H1 (cell line): ENCODE measurements at regions not wholly inside any gene's neighbourhood (a gene's known extent, or its start where the extent isn't known, plus 50 kb on each side); places are given as distances from the start of the nearest gene placed in this dataset.

ENCODE experiments used
- CTCF ChIA-PET: fragments of 300-600 bp; sonication (Branson Sonifier 250); formaldehyde crosslinking; loops from one replicate; lab custom pipeline; 2021; ENCODE audit not compliant: partially characterized antibody; lab: Charles Lee
- POLR2A ChIA-PET: fragments of 300-600 bp; sonication (Branson Sonifier 250); formaldehyde crosslinking; loops from one replicate; lab custom pipeline; 2021; ENCODE audit warnings: inconsistent platforms; ENCODE audit not compliant: partially characterized antibody; lab: Charles Lee
- DNase-seq, 2 experiments: peaks; one replicate each; pipeline versions ENCODE4 v3.0.0 to v3.0.0-alpha.2; 2010 to 2022; ENCODE audit warnings: low spot score in 2 of 2, low read depth in 1 of 2, mixed read lengths in 1 of 2
- FAIRE-seq: peaks from 2 replicates; lab custom pipeline; 2011; peaks lifted over from hg19 to GRCh38; lab: Jason Lieb, UNC
- H2AFZ ChIP-seq: 2 replicates; pipeline ENCODE4 v1.8.1; 2012; ENCODE audit warnings: low read length, inconsistent platforms
- H2AK5ac ChIP-seq: 2 replicates; pipeline ENCODE4 v1.6.1; 2013; ENCODE audit warnings: low read depth, low read length
- H2BK120ac ChIP-seq: replicated peaks from 2 replicates; pipeline ENCODE3; 2013; ENCODE audit warnings: low read depth, low read length, inconsistent platforms
- H2BK12ac ChIP-seq: 2 replicates; pipeline ENCODE4 v1.6.1; 2013; ENCODE audit warnings: low read depth, low read length
- H2BK15ac ChIP-seq: 2 replicates; pipeline ENCODE4 v1.6.1; 2013; ENCODE audit warnings: low read length
- H2BK20ac ChIP-seq: 2 replicates; pipeline ENCODE4 v1.6.1; 2013; ENCODE audit warnings: low read length
- H2BK5ac ChIP-seq: 2 replicates; pipeline ENCODE4 v1.6.1; 2013; ENCODE audit warnings: low read depth, low read length
- H3K14ac ChIP-seq: 2 replicates; pipeline ENCODE4 v1.6.1; 2013; ENCODE audit warnings: inconsistent platforms; ENCODE audit not compliant: insufficient read length
- H3K18ac ChIP-seq: 2 replicates; pipeline ENCODE4 v1.6.1; 2013; ENCODE audit warnings: low read length; ENCODE audit errors: extremely low read depth
- H3K23ac ChIP-seq: 2 replicates; pipeline ENCODE4 v1.6.1; 2013; ENCODE audit warnings: inconsistent platforms; ENCODE audit not compliant: insufficient read length
- H3K23me2 ChIP-seq: 2 replicates; pipeline ENCODE4 v1.6.1; 2013; ENCODE audit warnings: low read depth, low read length
- H3K27ac ChIP-seq: 2 replicates; pipeline ENCODE4 v1.6.1; 2011; ENCODE audit warnings: low read depth, low read length, inconsistent platforms
- H3K27me3 ChIP-seq, 4 experiments: replicated peaks in 1 of 4; 1 replicate in 1 of 4; 2 replicates in 3 of 4; pipeline versions ENCODE4 v1.6.1 to v1.8.1; 2011 to 2013; ENCODE audit warnings: low read length in 3 of 4, mild to moderate bottlenecking in 3 of 4, inconsistent platforms in 2 of 4, mixed read lengths in 2 of 4, moderate library complexity in 1 of 4; ENCODE audit not compliant: control insufficient read depth in 3 of 4, insufficient read depth in 3 of 4; ENCODE audit errors: extremely low read depth in 1 of 4
- H3K36me3 ChIP-seq, 4 experiments: 2 replicates each; pipeline versions ENCODE4 v1.6.1 to v1.8.1; 2011 to 2013; ENCODE audit warnings: mild to moderate bottlenecking in 4 of 4, low read length in 3 of 4, moderate library complexity in 2 of 4, control low read depth in 1 of 4, inconsistent platforms in 1 of 4; ENCODE audit not compliant: insufficient read depth in 4 of 4, control insufficient read depth in 2 of 4
- H3K4ac ChIP-seq: replicated peaks from 2 replicates; pipeline ENCODE3; 2013; ENCODE audit warnings: low read length, low read depth, mixed read lengths, inconsistent platforms; ENCODE audit not compliant: insufficient read length
- H3K4me1 ChIP-seq, 4 experiments: replicated peaks in 1 of 4; 1 replicate in 1 of 4; 2 replicates in 3 of 4; pipeline versions ENCODE4 v1.6.1 to v1.8.1; 2011 to 2013; ENCODE audit warnings: low read length in 3 of 4, inconsistent platforms in 2 of 4, mixed read lengths in 1 of 4; ENCODE audit not compliant: insufficient read depth in 4 of 4, control insufficient read depth in 3 of 4
- H3K4me2 ChIP-seq, 2 experiments: 2 replicates each; pipeline versions ENCODE4 v1.6.1 to v1.8.1; 2011 to 2013; ENCODE audit warnings: low read depth in 2 of 2, low read length in 2 of 2, control low read depth in 1 of 2, inconsistent platforms in 1 of 2, mild to moderate bottlenecking in 1 of 2; ENCODE audit not compliant: insufficient read depth in 1 of 2
- H3K4me3 ChIP-seq, 4 experiments: fragments of 200-600, 300-600 bp in 1 of 4; sonication (generic), shearing (Covaris generic), sonication (Bioruptor Twin) in 1 of 4; 2 replicates each; pipeline versions ENCODE4 v1.5.1 to v1.8.1; 2011 to 2016; ENCODE audit warnings: low read length in 4 of 4, low read depth in 3 of 4, control low read depth in 2 of 4, inconsistent platforms in 2 of 4, mild to moderate bottlenecking in 2 of 4, mixed read lengths in 1 of 4, moderate library complexity in 1 of 4; ENCODE audit not compliant: insufficient read depth in 2 of 4; ENCODE audit errors: extremely low read depth in 1 of 4
- H3K56ac ChIP-seq: replicated peaks from 2 replicates; pipeline ENCODE3; 2013; ENCODE audit warnings: low read depth, mild to moderate bottlenecking, mixed read lengths, low read length, inconsistent platforms; ENCODE audit not compliant: insufficient read length
- H3K79me1 ChIP-seq: 2 replicates; pipeline ENCODE4 v1.6.1; 2013; ENCODE audit warnings: low read depth, low read length, control low read depth
- H3K79me2 ChIP-seq, 2 experiments: 2 replicates each; pipeline versions ENCODE4 v1.6.1 to v1.8.1; 2012 to 2013; ENCODE audit warnings: low read length in 2 of 2, mild to moderate bottlenecking in 2 of 2, inconsistent platforms in 1 of 2; ENCODE audit not compliant: insufficient read depth in 2 of 2, control insufficient read depth in 1 of 2
- H3K9ac ChIP-seq, 4 experiments: replicated peaks in 1 of 4; 1 replicate in 1 of 4; 2 replicates in 3 of 4; pipeline versions ENCODE4 v1.6.1 to v1.8.1; 2011 to 2013; ENCODE audit warnings: low read depth in 3 of 4, low read length in 3 of 4, control low read depth in 2 of 4, mild to moderate bottlenecking in 2 of 4, moderate library complexity in 2 of 4, inconsistent platforms in 1 of 4; ENCODE audit errors: extremely low read depth in 1 of 4
- H3K9me3 ChIP-seq, 2 experiments: 2 replicates each; pipeline versions ENCODE4 v1.6.1 to v1.8.1; 2012 to 2013; ENCODE audit warnings: mild to moderate bottlenecking in 2 of 2, moderate library complexity in 2 of 2, control low read depth in 1 of 2, inconsistent platforms in 1 of 2, low read depth in 1 of 2, low read length in 1 of 2, mixed read lengths in 1 of 2; ENCODE audit not compliant: insufficient read depth in 2 of 2
- H4K20me1 ChIP-seq, 2 experiments: replicated peaks in 1 of 2; 2 replicates each; pipeline versions ENCODE3 to v1.8.1; 2011 to 2013; ENCODE audit warnings: inconsistent platforms in 2 of 2, low read length in 2 of 2, mild to moderate bottlenecking in 1 of 2; ENCODE audit not compliant: insufficient read depth in 2 of 2, control insufficient read depth in 1 of 2
- H4K5ac ChIP-seq: 2 replicates; pipeline ENCODE4 v1.6.1; 2013; ENCODE audit warnings: low read length, low read depth, mixed read lengths, inconsistent platforms; ENCODE audit not compliant: insufficient read length
- H4K8ac ChIP-seq: 2 replicates; pipeline ENCODE4 v1.8.0; 2013; ENCODE audit warnings: mild to moderate bottlenecking, moderate library complexity, low read length, inconsistent platforms; ENCODE audit not compliant: insufficient read depth; ENCODE audit errors: extremely low read depth
- H4K91ac ChIP-seq: replicated peaks from 2 replicates; pipeline ENCODE3; 2013; ENCODE audit warnings: low read length, mixed read lengths, inconsistent platforms; ENCODE audit not compliant: insufficient read length
- BCL11A ChIP-seq, 2 experiments: IDR thresholded peaks; one replicate each; pipeline ENCODE4 v1.6.1; 2011; ENCODE audit warnings: low read depth in 2 of 2, low read length in 2 of 2, mild to moderate bottlenecking in 2 of 2
- CBX8 ChIP-seq: fragments of 300-800, 300-1000 bp; sonication (generic); IDR thresholded peaks from 2 replicates; pipeline ENCODE4 v1.7.1; 2016; ENCODE audit warnings: low read depth, low read length, borderline replicate concordance
- EZH2 ChIP-seq: fragments of 200-600 bp; sonication (generic); IDR thresholded peaks from 2 replicates; pipeline ENCODE4 v1.7.1; 2012; ENCODE audit warnings: low read depth, mild to moderate bottlenecking, moderate library complexity, low read length, inconsistent platforms; ENCODE audit not compliant: severe bottlenecking
- HDAC2 ChIP-seq, 2 experiments: fragments of 300-600 bp in 1 of 2; sonication (generic) in 1 of 2; IDR thresholded peaks; 2 replicates each; pipeline ENCODE4 v1.6.1; 2011 to 2012; ENCODE audit warnings: low read depth in 2 of 2, low read length in 2 of 2, mild to moderate bottlenecking in 2 of 2, moderate library complexity in 2 of 2, borderline replicate concordance in 1 of 2, inconsistent platforms in 1 of 2
- HDAC6 ChIP-seq: IDR thresholded peaks from one replicate; pipeline ENCODE4 v1.7.1; 2012; ENCODE audit warnings: low read depth, mild to moderate bottlenecking, inconsistent platforms, low read length, moderate library complexity
- NANOG ChIP-seq: IDR thresholded peaks from 2 replicates; pipeline ENCODE4 v1.6.1; 2011; ENCODE audit warnings: low read length, low read depth, mild to moderate bottlenecking, inconsistent platforms; ENCODE audit not compliant: insufficient read depth, poor library complexity, severe bottlenecking
- POLR2AphosphoS5 ChIP-seq: IDR thresholded peaks from 2 replicates; pipeline ENCODE4 v1.6.1; 2011; ENCODE audit warnings: low read depth, low read length
- SIN3A ChIP-seq, 2 experiments: IDR thresholded peaks in 1 of 2; conservative IDR thresholded peaks in 1 of 2; 2 replicates each; pipeline ENCODE4 v1.6.1; 2011 to 2012; ENCODE audit warnings: low read length in 2 of 2, improper control_type of control experiment in 1 of 2, low read depth in 1 of 2, mild to moderate bottlenecking in 1 of 2
- SP4 ChIP-seq: IDR thresholded peaks from 2 replicates; pipeline ENCODE4 v1.6.1; 2012; ENCODE audit warnings: low read length, inconsistent platforms
- SRF ChIP-seq: IDR thresholded peaks from 2 replicates; pipeline ENCODE4 v1.6.1; 2011; ENCODE audit warnings: mild to moderate bottlenecking, low read depth, low read length, moderate library complexity
- TBP ChIP-seq: IDR thresholded peaks from 2 replicates; pipeline ENCODE4 v1.6.1; 2011; ENCODE audit warnings: low read depth, low read length, improper control_type of control experiment
- WGBS, 2 experiments: shearing (Covaris generic) in 1 of 2; methylation state at CpG; one replicate each; pipeline versions ENCODE4 v1.1.6 to v1.1.7; 2013 to 2015; ENCODE audit warnings: low lambda C conversion rate in 2 of 2, mixed read lengths in 2 of 2, inconsistent platforms in 1 of 2, low coverage in 1 of 2, missing lambda C conversion rate in 1 of 2; ENCODE audit not compliant: insufficient replicate concordance in 2 of 2, insufficient coverage in 1 of 2, insufficient read length in 1 of 2; ENCODE audit errors: extremely low coverage in 1 of 2, missing lambda C conversion rate in 1 of 2; 5-methylcytosine and 5-hydroxymethylcytosine counted together
- TF ChIP-seq, protein P1 (sequence below): IDR thresholded peaks from 2 replicates; pipeline ENCODE4 v1.6.1; 2012; ENCODE audit warnings: inconsistent platforms
- TF ChIP-seq, protein P2 (sequence below): IDR thresholded peaks from 2 replicates; pipeline ENCODE4 v1.6.1; 2011; ENCODE audit warnings: low read length, improper control_type of control experiment

DNA sequence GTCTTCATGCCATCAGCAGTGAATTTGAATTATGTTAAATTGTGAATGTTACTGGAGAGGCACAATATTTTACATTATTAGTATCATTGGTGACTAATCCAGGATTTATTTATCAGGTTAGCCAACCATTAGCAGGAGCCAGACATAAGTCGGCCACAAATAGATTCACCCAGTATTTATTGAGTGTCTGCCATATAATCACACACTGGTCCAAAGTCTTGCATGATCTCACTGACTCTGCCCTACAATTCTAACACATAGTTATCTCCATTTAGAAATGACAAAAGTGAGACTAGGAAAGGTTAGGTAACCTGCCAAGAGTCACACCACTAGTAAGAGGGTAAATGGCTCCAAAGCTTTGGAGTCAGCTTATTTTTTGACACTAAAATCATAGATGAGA is 179.6 kb downstream of the BLID start:
- no peak overlapping the region for H2AFZ ChIP-seq
- H2BK5ac ChIP-seq, result no peak overlapping the region
- no peak overlapping the region for H2BK120ac ChIP-seq
- no peak overlapping the region for H3K27ac ChIP-seq
- CTCF ChIA-PET, result no interaction called here
- H3K4me3 ChIP-seq, result no peak overlapping the region
- no peaks in the 10 kb centered on the region for H3K27me3 ChIP-seq
- H3K14ac ChIP-seq, result no peak overlapping the region
- no peak overlapping the region for H3K18ac ChIP-seq
- no peaks in the 10 kb centered on the region for H3K9me3 ChIP-seq
- POLR2A ChIA-PET, result no interaction called here
- no peaks in the 10 kb centered on the region for H3K79me2 ChIP-seq
- peaks cover 0 to 6% (median 1%) of the 10 kb centered on the region in 4 experiments; a peak in 2 of 7 replicates for H3K4me1 ChIP-seq
- no peak overlapping the region for H3K56ac ChIP-seq
- H3K23ac ChIP-seq, result no peak overlapping the region
- no peaks in the 10 kb centered on the region for H3K36me3 ChIP-seq
- H4K20me1 ChIP-seq, result no peaks in the 10 kb centered on the region
- H2BK20ac ChIP-seq, result no peak overlapping the region
- no peak overlapping the region for H2BK15ac ChIP-seq
- H3K79me1 ChIP-seq, result no peaks in the 10 kb centered on the region
- no peak overlapping the region for H3K4me2 ChIP-seq
- no peak overlapping the region for H2AK5ac ChIP-seq
- FAIRE-seq, result no peak
- no peak overlapping the region for H3K9ac ChIP-seq
- no peak overlapping the region for H4K5ac ChIP-seq
- no peaks in the 10 kb centered on the region for H3K23me2 ChIP-seq
- 85% methylated on average over 1 of the region's 1 CpG; no CpG with 5 or more reads in 1 of the 2 experiments for WGBS, 2 experiments
- H4K91ac ChIP-seq, result no peak overlapping the region
- no peak overlapping the region for H2BK12ac ChIP-seq
- no peak overlapping the region for H4K8ac ChIP-seq
- H3K4ac ChIP-seq, result no peak overlapping the region
- no peak for DNase-seq
- TF ChIP-seq SIN3A (conservative IDR thresholded peaks at IDR 0.05 in 1 of 2, IDR thresholded peaks at IDR 0.05 in 1 of 2; ENCODE audit: low read depth in 1 of 2, low read length in 2 of 2) (no peak), NANOG (no peak), HDAC6 (no peak), BCL11A (IDR thresholded peaks at IDR 0.05; ENCODE audit: low read depth in 2 of 2, low read length in 2 of 2) (no peak), SRF (no peak), HDAC2 (IDR thresholded peaks at IDR 0.05; ENCODE audit: borderline replicate concordance in 1 of 2, low read depth in 2 of 2, low read length in 2 of 2) (no peak), TBP (no peak), EZH2 (no peak), SP4 (no peak), CBX8 (no peak), POLR2AphosphoS5 (no peak)
- TF ChIP-seq, protein P1, sequence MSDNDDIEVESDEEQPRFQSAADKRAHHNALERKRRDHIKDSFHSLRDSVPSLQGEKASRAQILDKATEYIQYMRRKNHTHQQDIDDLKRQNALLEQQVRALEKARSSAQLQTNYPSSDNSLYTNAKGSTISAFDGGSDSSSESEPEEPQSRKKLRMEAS, result no peak
- TF ChIP-seq, protein P2, sequence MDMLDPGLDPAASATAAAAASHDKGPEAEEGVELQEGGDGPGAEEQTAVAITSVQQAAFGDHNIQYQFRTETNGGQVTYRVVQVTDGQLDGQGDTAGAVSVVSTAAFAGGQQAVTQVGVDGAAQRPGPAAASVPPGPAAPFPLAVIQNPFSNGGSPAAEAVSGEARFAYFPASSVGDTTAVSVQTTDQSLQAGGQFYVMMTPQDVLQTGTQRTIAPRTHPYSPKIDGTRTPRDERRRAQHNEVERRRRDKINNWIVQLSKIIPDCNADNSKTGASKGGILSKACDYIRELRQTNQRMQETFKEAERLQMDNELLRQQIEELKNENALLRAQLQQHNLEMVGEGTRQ, result no peak
